Spleen (tissue), 11 donors: ENCODE measurements at regions not wholly inside any gene's neighbourhood (a gene's known extent, or its start where the extent isn't known, plus 50 kb on each side); places are given as distances from the start of the nearest gene placed in this dataset.

Experiments
- DNase-seq: peaks from one replicate; pipeline ENCODE4 v3.0.0-alpha.2; 2020
- H3K27ac ChIP-seq, 8 donors: fragments of 200-600 bp; sonication (generic) in 7 of 8; 1 replicate in 4 of 8; 2 replicates in 4 of 8; pipeline versions ENCODE4 v1.5.0 to v1.8.0; 2016 to 2021; ENCODE audit warnings: inconsistent platforms in 4 of 8, mild to moderate bottlenecking in 4 of 8, moderate library complexity in 1 of 8
- H3K27me3 ChIP-seq, 7 donors: fragments of 200-600 bp; sonication (generic) in 6 of 7; replicated peaks in 1 of 7; 1 replicate in 4 of 7; 2 replicates in 3 of 7; pipeline versions ENCODE4 v1.5.0 to v1.8.0; 2016 to 2021; ENCODE audit warnings: inconsistent platforms in 3 of 7, mild to moderate bottlenecking in 1 of 7
- H3K36me3 ChIP-seq, 6 donors: fragments of 200-600 bp; sonication (generic) in 5 of 6; 1 replicate in 4 of 6; 2 replicates in 2 of 6; pipeline versions ENCODE4 v1.5.0 to v1.8.0; 2016 to 2021; ENCODE audit warnings: inconsistent platforms in 2 of 6
- H3K4me1 ChIP-seq, 6 donors: fragments of 200-600 bp; sonication (generic) in 5 of 6; 1 replicate in 3 of 6; 2 replicates in 3 of 6; pipeline versions ENCODE4 v1.5.0 to v1.8.0; 2016 to 2021; ENCODE audit warnings: inconsistent platforms in 3 of 6
- H3K4me3 ChIP-seq, 8 donors: fragments of 200-600 bp; sonication (generic) in 7 of 8; 1 replicate in 4 of 8; 2 replicates in 4 of 8; pipeline versions ENCODE4 v1.5.0 to v1.8.0; 2016 to 2021; ENCODE audit warnings: inconsistent platforms in 4 of 8, mild to moderate bottlenecking in 4 of 8, moderate library complexity in 2 of 8
- H3K9me3 ChIP-seq, 8 donors: fragments of 200-600 bp; sonication (generic) in 7 of 8; 1 replicate in 4 of 8; 2 replicates in 4 of 8; pipeline versions ENCODE4 v1.5.0 to v1.8.0; 2016 to 2021; ENCODE audit warnings: inconsistent platforms in 4 of 8
- POLR2A ChIP-seq, 3 donors: fragments of 450-650 bp; IDR thresholded peaks; one replicate each; pipeline ENCODE4 v1.5.1; 2017; ENCODE audit warnings: antibody characterized with exemption in 3 of 3, mild to moderate bottlenecking in 1 of 3
- POLR2AphosphoS5 ChIP-seq, 3 donors: sonication (generic); formaldehyde crosslinking; IDR thresholded peaks; one replicate each; pipeline ENCODE4 v1.5.1; 2017; ENCODE audit warnings: antibody characterized with exemption in 3 of 3
- WGBS, 5 donors: extraction: QIAGEN DNeasy Blood & Tissue Kit in 3 of 5; methylation state at CpG; one replicate each; pipeline versions ENCODE4 v1.1.5 to v1.1.7; 2013 to 2018; 5-methylcytosine and 5-hydroxymethylcytosine counted together
- intact Hi-C: fragments of 100-400 bp; cut with DNase I; formaldehyde crosslinking; loops from one replicate; pipeline ENCODE4 v1.15.0; 2023; ENCODE audit warnings: low total_unique reads
- TF ChIP-seq, protein P1 (sequence below), 11 experiments: fragments of 200-600 bp in 7 of 11; fragments of 450-650 bp in 4 of 11; sonication (generic) in 4 of 11; IDR thresholded peaks in 8 of 11; conservative IDR thresholded peaks in 3 of 11; 1 replicate in 7 of 11; 2 replicates in 4 of 11; pipeline versions ENCODE4 v1.4.0 to v1.8.0; 2016 to 2021; ENCODE audit warnings: antibody characterized with exemption in 11 of 11, inconsistent platforms in 4 of 11, mild to moderate bottlenecking in 1 of 11
- donor health status: healthy with polysubstance abuse.
- donor health status: DM: no; HTN: no; CAD: no; lungs with moderate emphysema.
- donor health status: DM: no; HTN: no; CAD: no.
- donor health status: Bipolar disorder and iron deficiency.
- donor health status: healthy.
- donor health status: DM: no; HTN: no; CAD: no.
- donor health status: DM: yes; HTN: yes; CAD: no.

DNA sequence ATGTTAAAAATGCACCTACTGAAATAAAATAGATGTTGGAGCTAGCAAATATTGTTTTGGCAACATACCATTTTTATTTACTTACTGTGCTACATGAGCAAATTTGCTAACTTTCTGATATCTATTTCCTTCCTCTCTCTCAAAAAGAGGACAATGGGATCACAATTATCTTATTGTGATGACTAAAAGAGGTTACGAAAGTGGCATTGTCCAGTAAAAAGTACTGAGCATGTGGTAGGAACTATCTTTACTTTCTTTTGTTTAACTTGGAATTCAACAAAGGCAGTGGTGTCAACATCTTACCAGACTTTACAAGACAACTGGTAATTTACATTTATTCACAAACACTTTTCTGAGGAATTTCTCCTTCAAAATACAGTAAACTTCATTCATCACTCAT, 1542.6 kb upstream of the CDH8 start:
- no peak for TF ChIP-seq POLR2AphosphoS5 (IDR thresholded peaks at IDR 0.05)
- no peak for TF ChIP-seq POLR2A (IDR thresholded peaks at IDR 0.05)
- TF ChIP-seq, protein P1, sequence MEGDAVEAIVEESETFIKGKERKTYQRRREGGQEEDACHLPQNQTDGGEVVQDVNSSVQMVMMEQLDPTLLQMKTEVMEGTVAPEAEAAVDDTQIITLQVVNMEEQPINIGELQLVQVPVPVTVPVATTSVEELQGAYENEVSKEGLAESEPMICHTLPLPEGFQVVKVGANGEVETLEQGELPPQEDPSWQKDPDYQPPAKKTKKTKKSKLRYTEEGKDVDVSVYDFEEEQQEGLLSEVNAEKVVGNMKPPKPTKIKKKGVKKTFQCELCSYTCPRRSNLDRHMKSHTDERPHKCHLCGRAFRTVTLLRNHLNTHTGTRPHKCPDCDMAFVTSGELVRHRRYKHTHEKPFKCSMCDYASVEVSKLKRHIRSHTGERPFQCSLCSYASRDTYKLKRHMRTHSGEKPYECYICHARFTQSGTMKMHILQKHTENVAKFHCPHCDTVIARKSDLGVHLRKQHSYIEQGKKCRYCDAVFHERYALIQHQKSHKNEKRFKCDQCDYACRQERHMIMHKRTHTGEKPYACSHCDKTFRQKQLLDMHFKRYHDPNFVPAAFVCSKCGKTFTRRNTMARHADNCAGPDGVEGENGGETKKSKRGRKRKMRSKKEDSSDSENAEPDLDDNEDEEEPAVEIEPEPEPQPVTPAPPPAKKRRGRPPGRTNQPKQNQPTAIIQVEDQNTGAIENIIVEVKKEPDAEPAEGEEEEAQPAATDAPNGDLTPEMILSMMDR (IDR thresholded peaks at IDR 0.05 in 8 of 11, conservative IDR thresholded peaks at IDR 0.05 in 3 of 11) = no peak
- peaks cover 0 to 2% (median 0%) of the 10 kb centered on the region in 8 donors for H3K9me3 ChIP-seq
- WGBS, 5 donors = 62 to 72% (median 63%) methylated on average over 1 of the region's 1 CpG
- H3K36me3 ChIP-seq = no peaks in the 10 kb centered on the region
- no peak for DNase-seq
- H3K4me1 ChIP-seq = no peaks in the 10 kb centered on the region
- no peak overlapping the region for H3K4me3 ChIP-seq
- intact Hi-C loops = no loop called here
- no peak overlapping the region for H3K27ac ChIP-seq
- no peaks in the 10 kb centered on the region for H3K27me3 ChIP-seq

DNA sequence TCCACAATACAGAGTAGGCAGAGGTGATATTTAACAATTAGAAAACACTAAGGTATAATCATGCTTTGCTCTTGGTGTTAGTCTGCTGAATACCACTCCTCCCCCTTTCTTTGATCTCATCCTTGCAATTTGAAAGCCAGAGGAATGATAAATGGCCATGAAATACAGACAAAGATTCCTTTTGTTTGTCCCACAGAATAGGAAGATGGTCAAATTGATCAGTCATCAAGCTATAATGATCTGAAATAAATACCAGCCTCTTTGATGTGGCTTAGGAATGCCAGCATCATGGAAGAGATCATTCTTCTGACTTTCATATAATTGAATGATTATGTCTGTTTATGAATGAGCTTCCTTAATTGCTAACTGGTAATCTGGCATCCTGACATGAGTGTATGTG, 1541.7 kb upstream of the CDH8 start:
- Histone ChIP-seq H3K4me3 (no peak overlapping the region), H3K27ac (no peak overlapping the region), H3K36me3 (no peaks in the 10 kb centered on the region), H3K4me1 (no peaks in the 10 kb centered on the region), H3K9me3 (no peaks in the 10 kb centered on the region), H3K27me3 (no peaks in the 10 kb centered on the region)
- DNase-seq = no peak
- TF ChIP-seq, protein P1 (IDR thresholded peaks at IDR 0.05 in 8 of 11, conservative IDR thresholded peaks at IDR 0.05 in 3 of 11) = no peak
- no peak for TF ChIP-seq POLR2A (IDR thresholded peaks at IDR 0.05)
- no peak for TF ChIP-seq POLR2AphosphoS5 (IDR thresholded peaks at IDR 0.05)
- intact Hi-C loops = no loop called here

DNA sequence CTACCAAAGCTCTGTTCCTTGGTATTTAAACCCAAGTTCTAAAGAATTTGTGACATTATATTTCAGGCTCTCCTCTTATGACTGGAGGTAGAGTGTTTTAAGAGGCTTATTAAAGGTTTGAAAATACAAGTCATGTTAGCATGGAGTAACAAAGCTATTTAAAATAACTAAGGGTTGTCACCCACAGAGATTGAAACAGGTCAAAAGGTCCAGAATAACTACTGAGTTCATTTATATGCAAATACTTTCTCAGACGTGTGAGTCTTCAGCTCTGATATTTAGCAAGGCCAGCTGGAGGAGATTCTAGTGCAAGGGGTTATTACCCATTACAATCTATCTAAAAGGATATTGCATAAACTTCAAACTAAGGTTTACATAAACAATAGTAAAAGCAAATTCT, 1538.8 kb upstream of the CDH8 start:
- Histone ChIP-seq H3K27ac (no peak overlapping the region), H3K4me1 (no peaks in the 10 kb centered on the region), H3K4me3 (no peak overlapping the region), H3K9me3 (no peaks in the 10 kb centered on the region), H3K36me3 (no peaks in the 10 kb centered on the region), H3K27me3 (no peaks in the 10 kb centered on the region)
- WGBS, 5 donors = 35 to 58% (median 44%) methylated on average over 1 of the region's 1 CpG
- intact Hi-C loops = no loop called here
- DNase-seq = no peak
- TF ChIP-seq POLR2AphosphoS5 (IDR thresholded peaks at IDR 0.05) (no peak), POLR2A (IDR thresholded peaks at IDR 0.05) (no peak)
- TF ChIP-seq, protein P1 (IDR thresholded peaks at IDR 0.05 in 8 of 11, conservative IDR thresholded peaks at IDR 0.05 in 3 of 11) = no peak

DNA sequence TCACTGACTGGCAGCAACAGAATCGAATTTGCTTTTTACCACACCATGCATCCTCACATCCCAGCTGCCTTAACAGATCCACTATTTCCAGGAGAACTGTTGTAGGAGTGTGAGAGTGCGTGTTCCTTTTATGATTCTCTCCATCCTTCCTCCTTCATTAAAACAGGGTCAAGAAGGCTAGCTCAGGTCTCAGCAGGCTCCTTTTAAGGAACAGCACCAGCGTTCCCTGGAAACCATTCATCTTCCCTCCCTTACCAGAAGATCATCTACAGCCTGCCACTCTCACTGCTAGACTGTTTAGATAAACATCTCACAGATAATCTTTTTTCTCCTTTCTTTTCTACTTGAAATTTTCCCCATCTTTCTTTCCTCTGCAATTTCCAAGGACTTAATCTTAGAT, 1531.9 kb upstream of the CDH8 start:
- WGBS, 5 donors = 32 to 45% (median 35%) methylated on average over 3 of the region's 3 CpGs
- no peak for DNase-seq
- TF ChIP-seq, protein P1 (IDR thresholded peaks at IDR 0.05 in 8 of 11, conservative IDR thresholded peaks at IDR 0.05 in 3 of 11) = no peak
- TF ChIP-seq POLR2A (IDR thresholded peaks at IDR 0.05) = no peak
- no peak for TF ChIP-seq POLR2AphosphoS5 (IDR thresholded peaks at IDR 0.05)
- intact Hi-C loops = no loop called here
- Histone ChIP-seq H3K27me3 (no peaks in the 10 kb centered on the region), H3K36me3 (no peaks in the 10 kb centered on the region), H3K4me3 (no peak overlapping the region), H3K9me3 (peaks cover 0 to 6% (median 0%) of the 10 kb centered on the region in 8 donors), H3K27ac (no peak overlapping the region), H3K4me1 (no peaks in the 10 kb centered on the region)
